ENCODE measurements at regions not wholly inside any gene's neighbourhood (a gene's known extent, or its start where the extent isn't known, plus 50 kb on each side); places are given as distances from the start of the nearest gene placed in this dataset.

DNA sequence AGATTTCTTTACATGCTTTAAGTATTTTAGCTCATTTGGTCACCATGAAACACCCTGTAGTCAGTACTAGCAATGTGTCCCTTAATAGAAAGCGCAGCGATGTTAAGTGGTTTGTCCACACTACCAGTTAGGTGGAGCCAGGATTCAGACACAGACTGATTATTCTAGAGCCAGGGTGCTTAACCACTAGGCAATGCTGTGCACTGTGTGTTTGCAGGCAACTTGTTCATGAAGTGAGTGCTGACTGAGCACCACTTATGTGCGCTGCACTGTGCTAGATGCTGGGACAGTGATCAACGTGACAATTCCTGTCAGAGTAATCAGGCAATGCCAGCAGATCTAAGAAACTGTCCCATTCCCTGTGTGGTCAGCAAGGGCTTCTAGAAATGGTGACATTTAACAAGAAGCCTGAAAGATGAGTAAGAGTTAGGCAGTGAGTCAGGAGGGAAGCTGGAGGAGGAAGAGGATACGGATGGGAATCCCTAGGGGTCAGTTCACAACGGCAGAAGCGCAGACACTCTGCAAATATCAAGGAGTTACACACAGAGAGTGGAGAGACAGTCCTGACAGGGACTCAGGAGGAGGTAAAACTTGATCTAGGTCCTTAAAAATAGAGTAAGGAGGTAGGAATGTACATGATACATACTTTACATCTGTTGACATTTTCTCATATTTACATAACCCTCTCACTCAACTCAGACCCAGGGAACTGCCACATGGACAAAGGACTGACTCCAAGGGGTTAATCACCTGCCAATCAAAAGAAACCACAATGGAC is 69.7 kb upstream of the EGR2 start:
- DNase-seq, result no peak
- Histone ChIP-seq H3K27ac (ENCODE audit: low read depth, low read length) (no peak overlapping the region), H3K9me3 (ENCODE audit: control insufficient read depth in 1 of 2, low read length in 2 of 2) (no peaks in the 10 kb centered on the region), H3K4me3 (ENCODE audit: low read length in 2 of 2) (no peak overlapping the region), H3K36me3 (ENCODE audit: insufficient read depth, low read length) (no peaks in the 10 kb centered on the region), H3K27me3 (ENCODE audit: insufficient read depth, low read length) (no peaks in the 10 kb centered on the region), H3K4me1 (ENCODE audit: insufficient read depth, low read length) (no peaks in the 10 kb centered on the region)
- Mint-ChIP-seq H3K4me1 (no peaks in the 10 kb centered on the region), H3K9me3 (no peaks in the 10 kb centered on the region), H3K27ac (no peak overlapping the region), H3K4me3 (no peak overlapping the region), H3K36me3 (no peaks in the 10 kb centered on the region), H3K27me3 (peaks cover 7 to 28% of the 10 kb centered on the region in 2 donors)
- intact Hi-C loops (cut with micrococcal nuclease), result no loop called here
- POLR2A ChIA-PET (ENCODE audit: partially characterized antibody), result no interaction called here
- CTCF ChIA-PET (ENCODE audit: partially characterized antibody), result interaction anchor here (1.2 kb wide), 1 partner anchor 14 kb away, joined by 3 read pairs; no protein-coding TSS in a partner anchor

DNA sequence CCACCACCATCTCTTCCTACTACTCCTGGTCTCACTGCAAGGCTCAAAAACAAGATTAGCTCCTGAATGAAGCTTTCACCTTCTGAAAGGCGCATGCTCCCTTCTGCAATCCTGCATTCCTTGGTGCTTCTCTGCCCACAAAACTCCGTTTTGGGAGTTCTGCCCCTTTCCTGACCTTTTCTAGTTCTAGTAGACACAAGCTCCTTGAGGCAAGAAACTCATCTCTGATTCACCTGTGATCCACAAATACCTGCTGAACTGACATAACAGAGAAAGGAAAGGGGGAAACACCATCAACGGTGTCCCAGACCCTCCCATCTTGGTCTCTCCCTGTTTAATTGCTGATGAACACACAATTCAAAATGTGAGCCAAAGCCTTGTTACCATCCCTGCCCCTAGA is 64.0 kb upstream of the EGR2 start:
- Mint-ChIP-seq H3K4me1 (no peaks in the 10 kb centered on the region), H3K27me3 (peaks cover 31 to 34% of the 10 kb centered on the region in 2 donors), H3K4me3 (no peak overlapping the region), H3K27ac (peak overlapping the region in 1 of 7 donors; percentile 49), H3K9me3 (no peaks in the 10 kb centered on the region), H3K36me3 (no peaks in the 10 kb centered on the region)
- no peaks in the 10 kb centered on the region for H3K27me3 ChIP-seq (ENCODE audit: insufficient read depth, low read length)
- no peak overlapping the region for H3K4me3 ChIP-seq (ENCODE audit: low read length in 2 of 2)
- no peaks in the 10 kb centered on the region for H3K36me3 ChIP-seq (ENCODE audit: insufficient read depth, low read length)
- CTCF ChIA-PET (ENCODE audit: partially characterized antibody), result no interaction called here
- H3K27ac ChIP-seq (ENCODE audit: low read depth, low read length), result no peak overlapping the region
- POLR2A ChIA-PET (ENCODE audit: partially characterized antibody), result no interaction called here
- intact Hi-C loops (cut with micrococcal nuclease), result no loop called here
- DNase-seq, result no peak
- no peaks in the 10 kb centered on the region for H3K4me1 ChIP-seq (ENCODE audit: insufficient read depth, low read length)
- H3K9me3 ChIP-seq (ENCODE audit: control insufficient read depth in 1 of 2, low read length in 2 of 2), result no peaks in the 10 kb centered on the region

DNA sequence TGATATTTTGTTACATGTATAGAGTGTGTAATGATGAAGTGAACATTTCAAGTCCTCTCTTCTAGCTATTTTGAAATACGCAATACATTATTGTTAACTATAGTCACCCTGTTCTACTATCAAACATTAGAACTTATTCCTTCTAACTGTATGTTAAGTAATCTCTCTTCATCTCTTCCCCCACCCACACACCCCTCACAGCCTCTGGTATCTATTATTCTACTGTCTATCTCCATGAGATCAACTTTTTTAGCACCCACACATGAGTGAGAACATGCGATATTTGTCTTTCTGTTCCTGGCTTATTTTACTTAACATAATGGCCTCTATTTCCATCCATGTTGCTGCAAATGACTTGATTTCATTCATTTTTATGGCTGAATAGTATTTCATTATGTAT is 57.7 kb upstream of the EGR2 start:
- Mint-ChIP-seq H3K4me1 (no peaks in the 10 kb centered on the region), H3K27ac (no peak overlapping the region), H3K9me3 (peaks cover 0 to 7% (median under 1%) of the 10 kb centered on the region in 8 donors), H3K4me3 (no peak overlapping the region), H3K27me3 (peaks cover 5 to 19% of the 10 kb centered on the region in 2 donors), H3K36me3 (peaks cover 0 to 4% of the 10 kb centered on the region in 2 donors)
- H3K36me3 ChIP-seq (ENCODE audit: insufficient read depth, low read length), result no peaks in the 10 kb centered on the region
- H3K27ac ChIP-seq (ENCODE audit: low read depth, low read length), result no peak overlapping the region
- DNase-seq, result no peak
- no peaks in the 10 kb centered on the region for H3K9me3 ChIP-seq (ENCODE audit: control insufficient read depth in 1 of 2, low read length in 2 of 2)
- H3K4me3 ChIP-seq (ENCODE audit: low read length in 2 of 2), result no peak overlapping the region
- no peaks in the 10 kb centered on the region for H3K27me3 ChIP-seq (ENCODE audit: insufficient read depth, low read length)
- ChIA-PET CTCF (ENCODE audit: partially characterized antibody) (no interaction called here), POLR2A (ENCODE audit: partially characterized antibody) (no interaction called here)
- intact Hi-C loops (cut with micrococcal nuclease), result no loop called here
- H3K4me1 ChIP-seq (ENCODE audit: insufficient read depth, low read length), result no peaks in the 10 kb centered on the region

DNA sequence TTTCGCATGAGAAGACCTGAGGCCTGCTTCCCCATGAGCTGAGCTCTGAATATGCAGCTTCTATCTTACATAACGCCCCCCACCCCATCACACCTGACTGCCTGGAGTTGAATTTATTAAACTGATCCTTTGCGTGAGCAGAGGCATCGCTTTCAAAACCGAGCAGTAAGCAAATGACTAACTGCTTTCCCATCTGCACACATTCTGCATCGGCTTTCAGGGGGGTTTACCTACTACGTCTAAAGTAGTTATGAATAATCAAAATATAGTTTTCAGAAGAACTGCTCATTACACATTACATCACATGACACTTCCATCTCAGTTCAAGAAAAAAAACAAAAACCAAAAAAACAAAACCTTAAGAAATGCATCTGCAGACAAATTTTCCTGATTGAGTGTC is 54.7 kb upstream of the EGR2 start:
- Mint-ChIP-seq H3K9me3 (peaks cover 0 to 7% (median under 1%) of the 10 kb centered on the region in 8 donors), H3K4me3 (no peak overlapping the region), H3K27me3 (peaks cover 5% of the 10 kb centered on the region in 2 donors), H3K27ac (no peak overlapping the region), H3K36me3 (peaks cover 0 to 4% of the 10 kb centered on the region in 2 donors), H3K4me1 (no peaks in the 10 kb centered on the region)
- ChIA-PET CTCF (ENCODE audit: partially characterized antibody) (no interaction called here), POLR2A (ENCODE audit: partially characterized antibody) (no interaction called here)
- no peaks in the 10 kb centered on the region for H3K4me1 ChIP-seq (ENCODE audit: insufficient read depth, low read length)
- no peaks in the 10 kb centered on the region for H3K36me3 ChIP-seq (ENCODE audit: insufficient read depth, low read length)
- intact Hi-C loops (cut with micrococcal nuclease), result no loop called here
- no peaks in the 10 kb centered on the region for H3K27me3 ChIP-seq (ENCODE audit: insufficient read depth, low read length)
- no peaks in the 10 kb centered on the region for H3K9me3 ChIP-seq (ENCODE audit: control insufficient read depth in 1 of 2, low read length in 2 of 2)
- no peak overlapping the region for H3K4me3 ChIP-seq (ENCODE audit: low read length in 2 of 2)
- H3K27ac ChIP-seq (ENCODE audit: low read depth, low read length), result no peak overlapping the region
- no peak for DNase-seq

DNA sequence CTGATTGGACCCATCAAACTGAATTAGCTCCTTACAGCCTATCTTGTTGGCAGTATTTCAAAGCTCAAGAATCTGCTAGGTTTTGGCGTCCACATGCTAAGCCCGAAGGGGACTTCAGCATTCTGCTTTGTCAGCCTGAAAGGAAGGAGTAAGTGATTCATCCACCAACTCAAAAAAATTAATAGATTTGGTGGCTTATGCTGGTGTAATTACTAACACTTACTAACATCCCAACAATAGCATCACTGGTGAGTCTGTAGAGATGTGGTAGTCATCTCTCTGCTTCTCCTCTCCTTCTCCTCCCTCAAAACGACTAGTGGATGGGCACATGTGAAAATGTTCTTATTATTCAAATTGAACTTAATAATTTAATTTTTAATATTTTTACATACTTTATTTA is 53.8 kb upstream of the EGR2 start:
- peaks cover 5% of the 10 kb centered on the region in 2 donors for H3K27me3 Mint-ChIP-seq
- Histone ChIP-seq H3K9me3 (ENCODE audit: control insufficient read depth in 1 of 2, low read length in 2 of 2) (no peaks in the 10 kb centered on the region), H3K36me3 (ENCODE audit: insufficient read depth, low read length) (no peaks in the 10 kb centered on the region), H3K27ac (ENCODE audit: low read depth, low read length) (no peak overlapping the region), H3K4me3 (ENCODE audit: low read length in 2 of 2) (no peak overlapping the region), H3K27me3 (ENCODE audit: insufficient read depth, low read length) (no peaks in the 10 kb centered on the region), H3K4me1 (ENCODE audit: insufficient read depth, low read length) (no peaks in the 10 kb centered on the region)
- no peaks in the 10 kb centered on the region for H3K4me1 Mint-ChIP-seq
- no peak overlapping the region for H3K4me3 Mint-ChIP-seq
- peaks cover 0 to 4% of the 10 kb centered on the region in 2 donors for H3K36me3 Mint-ChIP-seq
- ChIA-PET CTCF (ENCODE audit: partially characterized antibody) (no interaction called here), POLR2A (ENCODE audit: partially characterized antibody) (no interaction called here)
- intact Hi-C loops (cut with micrococcal nuclease), result no loop called here
- H3K9me3 Mint-ChIP-seq, result peaks cover 0 to 7% (median under 1%) of the 10 kb centered on the region in 8 donors
- no peak overlapping the region for H3K27ac Mint-ChIP-seq
- DNase-seq, result no peak

DNA sequence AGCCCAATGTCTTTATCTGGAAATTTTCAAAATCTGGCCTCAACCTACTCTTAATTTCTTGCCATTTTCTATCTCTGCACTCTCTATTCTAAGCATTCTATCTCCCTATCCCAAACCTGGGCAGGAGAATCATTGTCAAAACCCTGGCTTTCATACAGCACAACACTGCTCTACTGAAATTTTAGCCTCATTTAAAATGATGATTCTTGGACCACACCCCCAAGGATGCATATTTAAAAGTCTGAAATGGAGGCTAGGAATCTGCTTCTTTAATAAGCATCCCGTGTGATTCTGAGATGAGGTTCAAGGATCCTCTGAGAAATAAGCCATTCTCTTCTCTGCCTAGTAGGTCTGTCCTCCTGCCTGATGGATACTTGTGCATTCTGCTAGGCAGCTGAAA is 50.8 kb upstream of the EGR2 start:
- H3K4me1 Mint-ChIP-seq, result peaks cover 0 to 3% (median 0%) of the 10 kb centered on the region in 4 donors
- H3K9me3 ChIP-seq (ENCODE audit: control insufficient read depth in 1 of 2, low read length in 2 of 2), result no peaks in the 10 kb centered on the region
- no peaks in the 10 kb centered on the region for H3K4me1 ChIP-seq (ENCODE audit: insufficient read depth, low read length)
- no peak overlapping the region for H3K27ac ChIP-seq (ENCODE audit: low read depth, low read length)
- no peak overlapping the region for H3K4me3 Mint-ChIP-seq
- H3K27me3 ChIP-seq (ENCODE audit: insufficient read depth, low read length), result no peaks in the 10 kb centered on the region
- H3K27me3 Mint-ChIP-seq, result peaks cover 2% of the 10 kb centered on the region in 2 donors
- ChIA-PET POLR2A (ENCODE audit: partially characterized antibody) (no interaction called here), CTCF (ENCODE audit: partially characterized antibody) (no interaction called here)
- no peak overlapping the region for H3K4me3 ChIP-seq (ENCODE audit: low read length in 2 of 2)
- H3K36me3 ChIP-seq (ENCODE audit: insufficient read depth, low read length), result no peaks in the 10 kb centered on the region
- intact Hi-C loops (cut with micrococcal nuclease), result no loop called here
- no peaks in the 10 kb centered on the region for H3K36me3 Mint-ChIP-seq
- H3K27ac Mint-ChIP-seq, result no peak overlapping the region
- H3K9me3 Mint-ChIP-seq, result peaks cover 0 to 4% (median 0%) of the 10 kb centered on the region in 8 donors
- no peak for DNase-seq

DNA sequence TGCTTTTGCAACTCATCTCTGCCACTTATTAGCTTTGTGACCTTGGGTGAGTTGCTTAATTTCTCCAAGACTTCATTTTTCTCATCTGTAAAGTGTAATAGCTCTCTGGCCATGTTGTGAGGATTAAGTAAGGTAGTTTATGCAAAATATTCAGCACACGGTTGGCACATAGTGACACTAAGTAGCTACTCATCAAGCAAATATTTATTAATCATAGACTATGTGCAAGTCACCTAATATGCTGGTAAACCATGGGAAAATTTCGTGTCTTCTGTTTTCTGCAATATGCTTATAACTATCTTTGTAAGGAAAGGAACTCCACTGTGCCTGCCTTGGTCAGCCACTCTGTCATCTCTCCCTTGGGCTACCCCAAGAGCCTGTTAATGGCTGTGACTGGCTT is 50.3 kb upstream of the EGR2 start:
- peaks cover 2% of the 10 kb centered on the region in 2 donors for H3K27me3 Mint-ChIP-seq
- intact Hi-C loops (cut with micrococcal nuclease), result no loop called here

More for the DNA sequence above, 50.3 kb upstream of the EGR2 start:
- no peaks in the 10 kb centered on the region for H3K27me3 ChIP-seq (ENCODE audit: insufficient read depth, low read length)
- ChIA-PET CTCF (ENCODE audit: partially characterized antibody) (no interaction called here), POLR2A (ENCODE audit: partially characterized antibody) (no interaction called here)
- Mint-ChIP-seq H3K4me3 (no peak overlapping the region), H3K36me3 (no peaks in the 10 kb centered on the region), H3K4me1 (peaks cover 0 to 4% (median 0%) of the 10 kb centered on the region in 4 donors), H3K9me3 (peaks cover 0 to 2% (median 0%) of the 10 kb centered on the region in 8 donors), H3K27ac (no peak overlapping the region)
- no peaks in the 10 kb centered on the region for H3K36me3 ChIP-seq (ENCODE audit: insufficient read depth, low read length)
- no peak overlapping the region for H3K27ac ChIP-seq (ENCODE audit: low read depth, low read length)
- no peaks in the 10 kb centered on the region for H3K4me1 ChIP-seq (ENCODE audit: insufficient read depth, low read length)
- H3K4me3 ChIP-seq (ENCODE audit: low read length in 2 of 2), result no peak overlapping the region
- H3K9me3 ChIP-seq (ENCODE audit: control insufficient read depth in 1 of 2, low read length in 2 of 2), result no peaks in the 10 kb centered on the region
- no peak for DNase-seq
